Spleen (tissue), 7 donors: ENCODE measurements at regions not wholly inside any gene's neighbourhood (a gene's known extent, or its start where the extent isn't known, plus 50 kb on each side); places are given as distances from the start of the nearest gene placed in this dataset.

Source experiments
- POLR2AphosphoS5 ChIP-seq, 3 donors: sonication (generic); formaldehyde crosslinking; IDR thresholded peaks; one replicate each; pipeline ENCODE4 v1.5.1; 2017; ENCODE audit warnings: antibody characterized with exemption in 3 of 3
- TF ChIP-seq, protein P1 (sequence below), 11 experiments: fragments of 200-600 bp in 7 of 11; fragments of 450-650 bp in 4 of 11; sonication (generic) in 4 of 11; IDR thresholded peaks in 8 of 11; conservative IDR thresholded peaks in 3 of 11; 1 replicate in 7 of 11; 2 replicates in 4 of 11; pipeline versions ENCODE4 v1.4.0 to v1.8.0; 2016 to 2021; ENCODE audit warnings: antibody characterized with exemption in 11 of 11, inconsistent platforms in 4 of 11, mild to moderate bottlenecking in 1 of 11
- donor health status: DM: no; HTN: no; CAD: no; lungs with moderate emphysema.
- donor health status: DM: no; HTN: no; CAD: no.
- donor health status: DM: no; HTN: no; CAD: no.

DNA sequence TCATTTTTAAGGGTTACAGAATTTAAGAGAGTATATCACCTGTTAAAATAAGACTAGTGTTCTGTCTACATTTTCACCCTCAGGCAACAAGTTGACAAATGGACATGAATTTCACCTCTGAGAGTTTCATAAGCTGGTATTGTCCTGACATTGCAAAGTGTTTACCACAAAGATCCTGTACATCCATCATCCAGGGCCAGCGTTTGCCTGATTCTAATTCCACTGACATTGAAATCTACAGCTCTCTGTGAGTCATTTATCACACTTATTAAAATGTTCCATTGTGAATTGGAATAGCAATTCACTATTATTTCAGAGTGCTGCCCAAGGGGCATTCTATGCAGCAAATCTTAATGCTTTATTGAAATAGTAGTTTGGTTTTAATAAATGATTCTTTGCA is 1499.4 kb upstream of the PCDH7 start:
- TF ChIP-seq, protein P1, sequence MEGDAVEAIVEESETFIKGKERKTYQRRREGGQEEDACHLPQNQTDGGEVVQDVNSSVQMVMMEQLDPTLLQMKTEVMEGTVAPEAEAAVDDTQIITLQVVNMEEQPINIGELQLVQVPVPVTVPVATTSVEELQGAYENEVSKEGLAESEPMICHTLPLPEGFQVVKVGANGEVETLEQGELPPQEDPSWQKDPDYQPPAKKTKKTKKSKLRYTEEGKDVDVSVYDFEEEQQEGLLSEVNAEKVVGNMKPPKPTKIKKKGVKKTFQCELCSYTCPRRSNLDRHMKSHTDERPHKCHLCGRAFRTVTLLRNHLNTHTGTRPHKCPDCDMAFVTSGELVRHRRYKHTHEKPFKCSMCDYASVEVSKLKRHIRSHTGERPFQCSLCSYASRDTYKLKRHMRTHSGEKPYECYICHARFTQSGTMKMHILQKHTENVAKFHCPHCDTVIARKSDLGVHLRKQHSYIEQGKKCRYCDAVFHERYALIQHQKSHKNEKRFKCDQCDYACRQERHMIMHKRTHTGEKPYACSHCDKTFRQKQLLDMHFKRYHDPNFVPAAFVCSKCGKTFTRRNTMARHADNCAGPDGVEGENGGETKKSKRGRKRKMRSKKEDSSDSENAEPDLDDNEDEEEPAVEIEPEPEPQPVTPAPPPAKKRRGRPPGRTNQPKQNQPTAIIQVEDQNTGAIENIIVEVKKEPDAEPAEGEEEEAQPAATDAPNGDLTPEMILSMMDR (IDR thresholded peaks at IDR 0.05 in 8 of 11, conservative IDR thresholded peaks at IDR 0.05 in 3 of 11): no peak
- TF ChIP-seq POLR2AphosphoS5 (IDR thresholded peaks at IDR 0.05): no peak
